IPS-18c (cell line): ENCODE measurements at regions not wholly inside any gene's neighbourhood (a gene's known extent, or its start where the extent isn't known, plus 50 kb on each side); places are given as distances from the start of the nearest gene placed in this dataset.

ENCODE experiments used
- H3K4me3 ChIP-seq: 2 replicates; pipeline ENCODE4 v1.7.0; 2013; ENCODE audit warnings: low read depth, mild to moderate bottlenecking, low read length, moderate library complexity; ENCODE audit not compliant: insufficient read depth
- H3K9me3 ChIP-seq: one replicate; pipeline ENCODE4 v1.6.1; 2013; ENCODE audit warnings: mild to moderate bottlenecking, low read length, moderate library complexity; ENCODE audit not compliant: control insufficient read depth, insufficient read depth

DNA sequence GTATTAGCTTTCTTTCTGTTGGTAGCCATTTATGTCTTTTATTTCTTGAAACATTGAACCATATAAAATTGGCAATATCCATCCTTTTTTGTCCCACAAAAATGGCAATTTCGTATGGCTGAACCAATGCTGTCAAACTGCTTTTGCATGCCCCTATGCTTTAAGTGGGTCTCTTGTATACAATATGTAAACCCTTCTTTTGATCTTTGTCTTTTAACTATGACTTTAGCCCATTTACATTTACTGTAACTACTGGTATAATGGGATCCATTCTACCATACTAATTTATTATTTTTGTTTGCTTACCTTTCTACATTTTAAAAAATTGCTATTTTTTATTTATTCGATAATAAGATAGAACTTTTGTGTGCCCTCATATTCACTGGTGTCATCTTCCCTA lies 93.4 kb downstream of the TENT4A start:
- Histone ChIP-seq H3K9me3 (no peaks in the 10 kb centered on the region), H3K4me3 (no peak overlapping the region)

DNA sequence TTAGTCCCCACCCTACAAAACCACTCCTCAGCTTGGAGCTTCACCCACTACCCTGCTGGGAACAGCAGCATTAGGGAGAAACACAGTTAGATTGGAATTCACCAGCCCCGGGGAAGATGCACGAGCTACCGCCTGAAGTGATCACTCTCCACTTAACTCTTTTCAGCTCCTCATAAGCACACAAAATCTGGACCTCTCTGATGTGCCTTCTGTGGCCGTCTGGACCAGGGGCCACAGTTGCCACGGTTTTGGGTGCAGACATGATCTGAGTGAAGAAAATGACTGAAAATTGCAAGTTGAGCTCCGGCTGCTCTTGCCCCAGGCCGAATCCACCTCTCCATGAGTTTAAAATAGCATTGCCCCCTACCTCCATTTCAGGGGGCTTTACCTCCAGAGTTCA lies 95.2 kb downstream of the TENT4A start:
- no peaks in the 10 kb centered on the region for H3K9me3 ChIP-seq
- no peak overlapping the region for H3K4me3 ChIP-seq

DNA sequence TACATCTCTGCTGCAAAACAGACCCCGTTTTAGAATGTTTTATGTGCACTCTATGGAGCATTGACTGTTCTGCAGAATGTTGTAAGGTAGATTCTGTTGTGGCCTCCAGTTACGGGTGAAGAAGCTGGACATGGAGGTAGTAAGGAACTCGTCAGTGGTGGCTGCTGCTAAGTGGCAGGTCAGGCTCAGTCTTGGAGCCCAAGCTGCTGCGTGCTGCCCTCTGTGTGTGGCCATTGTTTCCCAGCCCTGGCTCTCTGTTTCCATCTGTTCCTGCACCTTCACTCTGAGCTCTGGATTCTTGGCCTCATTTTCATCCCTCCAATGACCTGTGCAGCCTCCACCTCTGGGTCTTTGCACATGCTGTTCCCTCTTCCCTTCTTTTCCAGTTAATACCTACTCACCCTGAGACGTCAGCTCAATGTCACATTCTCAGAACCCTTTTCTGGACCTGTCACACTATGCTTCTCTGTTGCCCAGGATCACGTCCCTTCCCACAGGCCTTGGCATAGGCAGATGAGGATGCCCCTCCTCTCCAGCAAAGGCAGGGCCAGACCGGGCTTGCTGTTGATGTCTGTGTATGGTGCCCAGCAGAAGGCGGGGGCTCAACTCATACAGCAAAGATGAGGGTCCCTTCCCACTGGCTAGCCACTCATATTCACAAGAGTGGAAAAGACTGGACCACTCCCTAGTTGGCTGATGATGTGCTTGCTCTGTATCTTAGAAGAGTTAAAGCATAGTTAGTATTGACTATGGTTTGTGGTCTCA lies 97.6 kb downstream of the TENT4A start:
- Histone ChIP-seq H3K4me3 (no peak overlapping the region), H3K9me3 (no peaks in the 10 kb centered on the region)

DNA sequence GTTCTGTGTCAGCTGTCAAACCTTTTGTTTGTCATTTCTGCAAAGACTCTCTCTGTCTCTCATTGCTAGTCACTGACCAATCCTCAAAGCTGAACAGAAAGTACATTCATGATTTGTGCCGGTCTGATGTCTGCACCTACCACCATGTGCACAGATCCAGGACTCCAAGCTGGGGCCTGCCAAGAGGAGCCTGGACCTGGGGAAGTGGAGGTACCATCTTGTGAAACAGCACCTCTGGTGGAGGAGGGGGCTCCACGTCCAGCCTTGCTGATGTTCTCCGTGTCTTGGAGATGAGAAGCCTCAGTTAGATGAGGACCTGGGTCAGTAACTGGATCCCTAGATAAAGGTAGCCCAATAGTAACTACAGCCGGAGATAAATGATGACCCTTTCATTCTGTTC lies 98.9 kb downstream of the TENT4A start:
- no peak overlapping the region for H3K4me3 ChIP-seq
- H3K9me3 ChIP-seq: no peaks in the 10 kb centered on the region

DNA sequence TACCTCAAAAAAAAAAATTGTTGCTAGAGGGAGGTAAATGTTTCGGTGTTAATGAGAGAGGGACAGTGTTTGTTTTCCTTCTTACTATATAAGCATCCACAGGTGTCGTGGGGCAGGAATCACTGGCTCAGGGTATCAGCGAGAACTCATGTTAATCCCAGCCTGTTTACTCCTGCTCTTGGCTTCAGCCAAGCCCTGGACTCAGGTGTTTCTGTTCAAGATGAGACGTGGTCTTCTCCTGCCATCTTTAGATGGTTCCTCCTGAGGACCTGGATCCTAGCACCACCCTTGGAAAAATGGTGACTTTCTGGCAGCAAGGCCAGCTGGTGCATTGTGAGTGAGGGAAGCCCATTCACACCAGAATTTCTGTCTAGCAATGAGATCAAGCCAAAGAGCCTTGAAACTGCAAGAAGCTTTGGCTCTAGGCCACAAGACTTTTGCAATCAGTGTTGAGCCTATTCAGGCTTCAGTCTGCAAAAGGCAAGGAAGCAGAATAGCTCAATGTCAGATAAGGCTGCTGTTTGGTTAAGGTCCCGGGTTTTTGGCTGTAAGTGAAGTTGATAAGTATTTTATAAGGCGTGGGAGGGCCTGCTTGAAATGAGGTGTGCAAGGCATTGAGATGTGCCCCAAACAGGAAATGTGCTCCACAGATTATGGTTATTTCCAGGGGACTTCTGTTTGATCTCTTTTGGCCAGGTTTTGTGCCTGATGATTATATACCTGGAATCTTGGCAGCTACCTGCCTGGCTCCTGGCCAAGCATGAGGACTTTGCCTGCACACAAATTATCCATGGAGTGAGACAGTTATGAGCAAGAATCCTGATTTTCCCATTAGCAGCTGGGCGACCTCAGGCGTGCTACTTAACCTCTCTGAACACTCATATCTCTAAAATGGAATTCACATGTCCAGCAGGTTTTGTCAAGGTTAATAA lies 99.8 kb downstream of the TENT4A start:
- no peaks in the 10 kb centered on the region for H3K9me3 ChIP-seq
- no peak overlapping the region for H3K4me3 ChIP-seq

DNA sequence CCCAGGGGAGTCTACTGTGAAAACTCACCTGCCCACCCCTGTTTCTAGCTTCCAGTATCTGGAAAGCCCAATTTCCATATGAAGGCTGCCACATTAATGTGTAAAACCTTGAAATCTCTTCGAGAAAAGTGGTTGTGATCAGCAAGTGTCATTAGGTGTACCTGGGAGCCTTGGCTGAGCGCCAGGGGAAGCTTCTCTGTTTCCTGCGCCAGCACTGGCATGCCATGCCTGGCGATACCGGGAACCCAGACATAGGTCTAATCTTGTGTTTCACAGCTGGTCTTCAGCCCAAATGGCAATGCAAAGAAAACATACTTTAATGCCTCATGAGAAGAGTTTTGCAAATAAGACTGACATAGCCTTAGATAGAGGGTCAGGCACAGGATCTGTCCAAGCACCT lies 101.6 kb downstream of the TENT4A start:
- Histone ChIP-seq H3K4me3 (no peak overlapping the region), H3K9me3 (no peaks in the 10 kb centered on the region)

DNA sequence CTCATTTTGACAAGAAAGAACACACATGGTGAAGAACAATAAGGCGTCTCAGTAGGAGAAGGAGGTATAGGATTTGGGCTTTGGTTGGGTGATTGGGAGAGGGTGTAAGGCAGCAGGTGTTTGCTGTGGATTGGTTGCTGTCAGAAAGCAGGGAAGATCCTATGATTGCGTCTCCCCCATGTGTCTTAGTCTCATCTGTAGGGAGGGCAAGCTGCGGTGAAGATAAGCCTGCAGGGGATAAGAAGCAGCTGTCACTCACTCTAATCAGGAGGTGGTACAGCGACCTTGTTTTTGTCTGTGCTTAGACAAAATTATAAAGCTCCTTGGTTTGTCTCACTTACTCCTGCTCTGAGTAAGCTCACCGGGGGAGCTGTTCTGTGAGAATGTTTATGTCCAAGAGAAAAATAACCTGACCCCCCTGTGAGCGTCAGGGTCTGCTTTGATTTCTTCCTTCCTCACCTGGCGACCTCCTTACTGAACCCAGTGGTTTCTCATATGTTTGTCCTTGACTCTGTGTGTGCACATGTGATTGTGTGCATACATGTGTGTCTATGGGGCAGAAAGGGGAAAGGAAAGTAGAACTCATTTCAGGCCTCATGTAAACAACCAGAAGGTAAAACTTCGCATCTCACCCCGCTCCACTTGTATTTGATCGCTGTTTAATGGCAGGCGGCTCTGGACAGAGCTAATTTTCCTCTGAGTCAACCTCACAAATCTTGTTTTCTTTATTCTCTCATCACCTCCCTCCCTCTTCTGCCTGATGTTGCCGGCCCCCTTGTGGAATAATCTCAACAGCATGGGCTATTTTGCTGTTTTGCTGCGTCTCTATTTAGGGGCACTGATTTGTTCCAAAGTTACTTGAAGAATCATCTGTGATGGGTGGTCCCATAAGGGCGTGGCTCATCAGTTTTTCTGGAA lies 105.6 kb downstream of the TENT4A start:
- H3K9me3 ChIP-seq: no peaks in the 10 kb centered on the region
- no peak overlapping the region for H3K4me3 ChIP-seq

DNA sequence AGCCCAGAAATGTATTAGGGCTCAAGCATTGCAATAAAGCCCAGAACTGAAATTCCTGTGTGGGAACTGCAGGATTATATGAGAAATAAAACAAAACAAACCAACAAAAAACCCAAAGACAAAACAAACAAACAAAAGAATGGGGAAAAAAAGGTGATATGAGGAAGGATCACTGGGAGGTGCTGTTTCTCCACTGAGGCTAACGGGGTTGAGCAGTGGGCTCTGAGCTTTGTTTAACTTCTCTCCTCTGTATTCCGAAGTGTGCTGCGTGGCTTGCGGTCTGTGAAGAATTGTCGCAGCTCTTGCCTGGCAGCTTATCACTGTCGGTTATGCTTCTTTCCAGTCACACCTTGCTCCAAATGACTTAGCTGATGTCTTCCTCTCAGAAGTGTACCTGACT lies 106.3 kb downstream of the TENT4A start:
- H3K9me3 ChIP-seq: no peaks in the 10 kb centered on the region
- no peak overlapping the region for H3K4me3 ChIP-seq

DNA sequence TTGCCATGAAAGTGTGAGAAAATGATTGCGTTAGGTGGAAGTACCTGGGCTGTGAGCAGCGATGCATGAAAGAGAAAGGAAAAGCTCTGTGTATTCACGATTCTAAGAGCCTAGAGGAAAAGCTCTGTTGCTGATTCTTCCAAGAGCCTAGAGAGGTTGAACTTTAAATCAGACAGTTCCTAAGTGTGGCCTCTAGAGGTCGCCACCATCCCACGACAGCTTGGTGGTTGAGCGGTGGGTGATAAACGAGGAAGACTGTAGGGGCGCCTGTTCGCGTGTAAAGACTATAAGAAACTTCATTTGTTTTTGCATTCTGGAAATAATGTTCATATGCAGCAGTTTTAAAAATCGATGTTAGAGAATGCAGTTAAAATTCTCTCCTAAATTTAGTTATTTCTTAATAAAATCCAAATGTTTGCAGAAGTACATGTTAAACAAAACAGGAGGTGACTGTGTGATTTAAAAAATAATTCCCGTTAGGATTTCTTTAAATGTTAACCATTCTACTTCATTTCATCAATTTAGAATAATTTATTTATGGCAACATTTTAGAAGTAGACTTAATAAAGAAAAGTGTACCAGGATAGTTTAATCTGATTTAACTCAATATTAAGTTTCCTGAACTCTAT lies 107.7 kb downstream of the TENT4A start:
- no peak overlapping the region for H3K4me3 ChIP-seq
- no peaks in the 10 kb centered on the region for H3K9me3 ChIP-seq

DNA sequence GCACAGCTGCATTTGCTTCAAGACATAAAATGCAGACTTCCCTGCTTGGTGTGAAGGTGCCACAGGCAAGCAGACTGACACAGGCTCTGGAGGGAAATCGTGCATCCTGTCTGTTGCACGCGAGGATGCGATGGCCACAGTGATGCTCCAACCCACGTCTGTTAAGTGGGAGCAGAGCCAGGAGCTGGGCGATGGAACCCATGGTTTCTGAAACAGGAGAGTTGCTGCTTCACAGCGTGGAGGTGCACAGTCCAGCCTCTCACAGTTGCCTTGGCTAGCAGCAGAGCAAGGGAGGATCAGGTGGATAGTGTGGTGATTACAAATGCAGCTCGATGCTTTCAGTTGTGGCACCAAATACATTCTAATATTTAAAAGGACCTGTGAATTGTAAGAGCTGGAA lies 108.8 kb downstream of the TENT4A start:
- H3K9me3 ChIP-seq: no peaks in the 10 kb centered on the region

DNA sequence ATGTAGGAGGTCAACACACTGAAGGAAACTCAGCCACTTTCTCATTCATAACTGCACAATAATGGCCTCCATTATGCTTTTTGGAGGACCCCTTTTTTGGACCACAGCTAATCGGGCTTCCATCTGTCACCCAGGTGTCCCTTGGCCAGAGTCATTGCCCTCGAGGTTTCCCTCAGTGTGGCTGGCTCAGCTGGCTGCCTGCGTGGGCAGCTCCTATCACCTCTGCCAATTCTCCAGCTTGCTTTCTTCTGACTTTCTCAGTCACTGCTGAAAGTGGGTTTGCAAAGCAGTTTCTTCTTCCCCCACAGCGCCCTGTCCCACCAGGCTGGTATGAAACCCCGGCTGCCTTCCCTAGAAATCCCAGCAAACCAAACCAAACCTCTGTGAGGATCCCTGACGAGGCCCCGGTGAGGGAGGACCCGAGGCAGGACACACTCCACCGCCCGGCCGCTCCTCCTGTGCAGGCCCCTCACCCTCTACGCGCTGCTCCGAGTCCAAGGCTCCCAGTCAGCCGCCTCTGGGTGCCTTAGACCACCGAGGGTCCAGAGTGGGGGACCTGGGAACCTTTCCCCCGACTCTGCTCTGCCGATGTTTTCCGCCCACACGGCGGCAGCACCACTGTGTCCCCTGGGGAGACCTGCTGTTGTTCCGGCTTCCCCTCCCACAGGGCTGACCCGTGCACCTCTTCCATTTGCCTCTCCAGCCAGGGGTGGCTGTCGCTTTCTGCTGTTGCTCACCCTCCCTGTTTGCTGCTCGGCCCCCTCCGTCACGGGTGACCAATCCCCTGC lies 109.5 kb downstream of the TENT4A start:
- Histone ChIP-seq H3K9me3 (no peaks in the 10 kb centered on the region), H3K4me3 (no peak overlapping the region; the same call in 1 of the 2 replicates)

More for the DNA sequence above, 108.8 kb downstream of the TENT4A start:
- H3K4me3 ChIP-seq: no peak overlapping the region

DNA sequence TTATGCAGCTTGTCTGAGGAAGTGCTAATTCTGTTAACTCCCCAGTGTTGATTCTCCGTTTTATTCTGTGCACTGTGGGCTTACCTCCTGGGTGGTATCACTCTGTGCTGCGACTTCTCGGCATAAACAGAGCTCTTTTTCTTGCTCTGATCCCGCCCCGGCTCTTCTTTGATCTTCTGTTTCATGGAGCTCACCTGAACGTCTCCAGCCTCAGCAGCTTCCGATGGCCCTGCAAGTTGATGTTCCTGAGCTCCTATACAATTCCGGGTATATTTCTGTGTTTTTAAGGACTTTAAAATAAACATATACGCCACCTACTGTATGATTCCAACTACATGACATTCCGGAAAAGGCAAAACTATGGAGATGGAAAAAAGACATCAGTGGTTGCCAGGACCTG lies 110.8 kb downstream of the TENT4A start:
- Histone ChIP-seq H3K9me3 (no peaks in the 10 kb centered on the region), H3K4me3 (no peak overlapping the region)

DNA sequence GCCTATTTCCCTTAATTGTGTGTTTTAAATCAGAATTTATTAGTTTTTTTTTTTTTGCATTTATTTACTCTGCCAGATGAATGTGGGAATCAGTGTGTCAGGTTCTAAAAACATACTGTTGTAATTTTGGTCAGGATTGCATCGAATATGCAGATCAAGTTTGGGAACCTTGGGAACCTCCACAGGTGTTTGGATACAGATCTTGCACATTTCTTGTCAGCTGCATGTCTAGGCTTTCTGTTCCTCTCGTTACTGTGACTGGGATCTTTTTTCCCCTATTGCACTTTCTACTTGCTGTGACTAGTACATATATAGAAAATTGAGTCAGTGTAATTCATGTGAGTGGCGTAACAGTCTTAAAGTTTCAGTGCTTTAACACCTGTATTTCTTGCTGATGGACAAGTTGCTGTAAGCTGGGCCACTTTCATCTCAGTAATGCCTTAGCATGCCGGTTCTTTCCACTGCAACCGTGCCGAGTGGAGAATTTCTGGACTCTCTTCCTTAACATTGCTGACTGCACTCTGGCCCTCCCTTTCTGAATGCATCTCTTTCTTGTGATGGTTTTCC lies 112.5 kb downstream of the TENT4A start:
- Histone ChIP-seq H3K4me3 (no peak overlapping the region), H3K9me3 (no peaks in the 10 kb centered on the region)

DNA sequence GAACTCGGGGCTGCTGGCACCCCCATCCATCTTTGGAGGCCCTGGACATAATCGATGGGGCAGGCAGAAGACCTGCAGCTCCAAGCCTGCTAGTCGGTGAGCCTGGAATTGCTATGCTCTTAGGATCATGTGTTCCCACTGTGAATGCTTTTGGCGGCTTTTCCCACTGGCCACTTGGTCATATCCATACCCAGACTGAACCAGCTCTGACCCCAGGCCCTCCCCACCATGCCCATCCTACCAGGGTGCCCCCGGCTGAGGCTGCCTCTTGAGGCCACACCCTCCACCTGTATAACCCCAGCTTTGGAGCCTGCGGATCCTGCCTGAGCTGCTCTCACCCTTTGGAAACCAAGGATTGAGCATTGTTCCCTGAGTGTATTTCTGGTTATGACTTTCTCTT lies 113.5 kb downstream of the TENT4A start:
- Histone ChIP-seq H3K4me3 (no peak overlapping the region), H3K9me3 (no peaks in the 10 kb centered on the region)

DNA sequence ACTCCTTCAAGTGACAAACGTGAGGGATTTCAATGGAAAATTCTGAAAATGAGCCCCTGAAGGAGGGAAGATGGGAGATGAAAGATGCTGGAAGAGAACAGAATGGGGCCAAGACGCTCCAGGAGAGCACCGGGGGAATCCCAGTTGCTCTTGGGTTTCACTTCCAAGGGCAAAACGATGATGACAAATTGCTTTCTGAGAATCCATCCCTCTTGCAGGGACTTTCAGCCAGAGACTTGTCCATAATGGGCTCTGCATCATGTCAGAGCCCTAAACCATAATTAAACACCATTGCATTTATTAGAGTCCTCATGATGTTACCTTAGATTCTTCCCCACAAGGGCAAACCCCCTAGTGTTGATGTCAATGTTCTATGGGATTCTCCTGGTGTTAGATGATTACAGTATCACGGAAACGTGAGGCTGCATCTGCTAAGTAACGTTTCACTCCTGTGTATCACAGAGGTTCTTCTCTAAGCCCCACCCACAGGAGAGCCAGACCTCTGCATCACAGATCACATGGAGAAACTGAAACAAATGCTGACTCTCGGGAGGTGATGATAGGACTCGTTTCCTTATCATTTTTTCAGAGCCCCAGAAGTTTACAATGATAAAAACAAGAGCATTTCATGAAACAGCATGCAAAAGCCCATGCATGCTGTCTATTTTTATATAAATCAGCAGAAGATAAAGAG lies 114.4 kb downstream of the TENT4A start:
- H3K9me3 ChIP-seq: no peaks in the 10 kb centered on the region
- no peak overlapping the region for H3K4me3 ChIP-seq
